ENCODE measurements at regions not wholly inside any gene's neighbourhood (a gene's known extent, or its start where the extent isn't known, plus 50 kb on each side); places are given as distances from the start of the nearest gene placed in this dataset.
"Not testable (repeated sequence)": the region's sequence is repeated elsewhere in the genome, so short reads cannot be mapped to it uniquely, and the experiment has no call there.

GRCh38 chr1:4227986-4228385, 327.9 kb upstream of the C1orf174 start:
- H3K9me3 ChIP-seq (replicated peaks; ENCODE audit: control insufficient read depth, low read depth, low read length), result no peaks in the 10 kb centered on the region
- no peaks in the 10 kb centered on the region for H3K36me3 ChIP-seq (ENCODE audit: control insufficient read depth, insufficient read depth, low read length)
- no peak for DNase-seq
- H3K4me1 ChIP-seq (ENCODE audit: control insufficient read depth, insufficient read depth, low read length), result no peaks in the 10 kb centered on the region
- H3K4me3 ChIP-seq (ENCODE audit: low read length), result no peak overlapping the region
- H3K27ac ChIP-seq (ENCODE audit: low read length), result no peak overlapping the region
- no peaks in the 10 kb centered on the region for H3K27me3 ChIP-seq (ENCODE audit: control insufficient read depth, insufficient read depth, low read length)
- WGBS (ENCODE audit: insufficient coverage), result 20% methylated on average over 1 of the region's 15 CpGs

- no peaks in the 10 kb centered on the region for H3K4me1 ChIP-seq (ENCODE audit: control insufficient read depth, insufficient read depth, low read length)
- H3K27me3 ChIP-seq (ENCODE audit: control insufficient read depth, insufficient read depth, low read length), result no peaks in the 10 kb centered on the region
- H3K27ac ChIP-seq (ENCODE audit: low read length), result no peak overlapping the region
- H3K4me3 ChIP-seq (ENCODE audit: low read length), result no peak overlapping the region
- 67% methylated on average over 1 of the region's 4 CpGs for whole genome bisulfite sequencing (ENCODE audit: insufficient coverage)
- peaks cover 11% of the 10 kb centered on the region for H3K9me3 ChIP-seq (replicated peaks; ENCODE audit: control insufficient read depth, low read depth, low read length)
- DNase-seq, result no peak
- H3K36me3 ChIP-seq (ENCODE audit: control insufficient read depth, insufficient read depth, low read length), result no peaks in the 10 kb centered on the region
Measured at GRCh38 chr1:4253935-4254334, 353.9 kb upstream of the C1orf174 start.

GRCh38 chr1:4256351-4256750, 356.3 kb upstream of the C1orf174 start:
- Histone ChIP-seq H3K9me3 (replicated peaks; ENCODE audit: control insufficient read depth, low read depth, low read length) (peaks cover 9% of the 10 kb centered on the region), H3K36me3 (ENCODE audit: control insufficient read depth, insufficient read depth, low read length) (no peaks in the 10 kb centered on the region), H3K4me1 (ENCODE audit: control insufficient read depth, insufficient read depth, low read length) (no peaks in the 10 kb centered on the region), H3K27me3 (ENCODE audit: control insufficient read depth, insufficient read depth, low read length) (no peaks in the 10 kb centered on the region), H3K4me3 (ENCODE audit: low read length) (no peak overlapping the region), H3K27ac (ENCODE audit: low read length) (no peak overlapping the region)
- 83% methylated on average over 1 of the region's 4 CpGs for WGBS (ENCODE audit: insufficient coverage)
- no peak for DNase-seq

- WGBS (ENCODE audit: insufficient coverage), result 92% methylated on average over 2 of the region's 2 CpGs
- not testable (repeated sequence) for H3K36me3 ChIP-seq (ENCODE audit: control insufficient read depth, insufficient read depth, low read length); DNase-seq
Measured at GRCh38 chr1:4258146-4258777, 358.2 kb upstream of the C1orf174 start.

GRCh38 chr1:4261327-4261726, 361.3 kb upstream of the C1orf174 start:
- H3K27ac ChIP-seq (ENCODE audit: low read length), result no peak overlapping the region
- H3K9me3 ChIP-seq (replicated peaks; ENCODE audit: control insufficient read depth, low read depth, low read length), result peaks cover 9% of the 10 kb centered on the region
- no peaks in the 10 kb centered on the region for H3K36me3 ChIP-seq (ENCODE audit: control insufficient read depth, insufficient read depth, low read length)
- no peaks in the 10 kb centered on the region for H3K4me1 ChIP-seq (ENCODE audit: control insufficient read depth, insufficient read depth, low read length)
- WGBS (ENCODE audit: insufficient coverage), result no CpG with 5 or more reads among the region's 2 CpGs
- no peak for DNase-seq
- no peaks in the 10 kb centered on the region for H3K27me3 ChIP-seq (ENCODE audit: control insufficient read depth, insufficient read depth, low read length)
- H3K4me3 ChIP-seq (ENCODE audit: low read length), result no peak overlapping the region

More at GRCh38 chr1:4258146-4258777, 358.2 kb upstream of the C1orf174 start:
- H3K4me1 ChIP-seq (ENCODE audit: control insufficient read depth, insufficient read depth, low read length); H3K4me3 ChIP-seq (ENCODE audit: low read length); H3K9me3 ChIP-seq (replicated peaks; ENCODE audit: control insufficient read depth, low read depth, low read length); H3K27me3 ChIP-seq (ENCODE audit: control insufficient read depth, insufficient read depth, low read length); H3K27ac ChIP-seq (ENCODE audit: low read length): not testable (repeated sequence)

- no peaks in the 10 kb centered on the region for H3K4me1 ChIP-seq (ENCODE audit: control insufficient read depth, insufficient read depth, low read length)
- no peaks in the 10 kb centered on the region for H3K27me3 ChIP-seq (ENCODE audit: control insufficient read depth, insufficient read depth, low read length)
- no peak overlapping the region for H3K4me3 ChIP-seq (ENCODE audit: low read length)
- H3K36me3 ChIP-seq (ENCODE audit: control insufficient read depth, insufficient read depth, low read length), result no peaks in the 10 kb centered on the region
- no peak overlapping the region for H3K27ac ChIP-seq (ENCODE audit: low read length)
- DNase-seq, result no peak
- WGBS (ENCODE audit: insufficient coverage), result 86% methylated on average over 2 of the region's 2 CpGs
- H3K9me3 ChIP-seq (replicated peaks; ENCODE audit: control insufficient read depth, low read depth, low read length), result peaks cover 7% of the 10 kb centered on the region
Measured at GRCh38 chr1:4262665-4263064, 362.6 kb upstream of the C1orf174 start.

GRCh38 chr1:4263699-4264098, 363.6 kb upstream of the C1orf174 start:
- Histone ChIP-seq H3K4me3 (ENCODE audit: low read length) (no peak overlapping the region), H3K9me3 (replicated peaks; ENCODE audit: control insufficient read depth, low read depth, low read length) (peaks cover 2% of the 10 kb centered on the region)
- WGBS (ENCODE audit: insufficient coverage), result 75% methylated on average over 2 of the region's 2 CpGs

GRCh38 chr1:4265836-4266235, 365.8 kb upstream of the C1orf174 start:
- 100% methylated on average over 1 of the region's 1 CpG for WGBS (ENCODE audit: insufficient coverage)
- no peak for DNase-seq
- H3K4me3 ChIP-seq (ENCODE audit: low read length), result no peak overlapping the region
- no peaks in the 10 kb centered on the region for H3K9me3 ChIP-seq (replicated peaks; ENCODE audit: control insufficient read depth, low read depth, low read length)
- no peaks in the 10 kb centered on the region for H3K4me1 ChIP-seq (ENCODE audit: control insufficient read depth, insufficient read depth, low read length)
- H3K36me3 ChIP-seq (ENCODE audit: control insufficient read depth, insufficient read depth, low read length), result no peaks in the 10 kb centered on the region
- H3K27me3 ChIP-seq (ENCODE audit: control insufficient read depth, insufficient read depth, low read length), result no peaks in the 10 kb centered on the region
- H3K27ac ChIP-seq (ENCODE audit: low read length), result no peak overlapping the region

More at GRCh38 chr1:4263699-4264098, 363.6 kb upstream of the C1orf174 start:
- H3K27me3 ChIP-seq (ENCODE audit: control insufficient read depth, insufficient read depth, low read length), result no peaks in the 10 kb centered on the region
- no peak for DNase-seq
- H3K27ac ChIP-seq (ENCODE audit: low read length), result no peak overlapping the region
- no peaks in the 10 kb centered on the region for H3K4me1 ChIP-seq (ENCODE audit: control insufficient read depth, insufficient read depth, low read length)
- H3K36me3 ChIP-seq (ENCODE audit: control insufficient read depth, insufficient read depth, low read length), result no peaks in the 10 kb centered on the region

- H3K27me3 ChIP-seq (ENCODE audit: control insufficient read depth, insufficient read depth, low read length), result peaks cover 2% of the 10 kb centered on the region
- no peak for DNase-seq
- H3K4me3 ChIP-seq (ENCODE audit: low read length), result no peak overlapping the region
- 60% methylated on average over 7 of the region's 12 CpGs for WGBS (ENCODE audit: insufficient coverage)
- H3K27ac ChIP-seq (ENCODE audit: low read length), result no peak overlapping the region
- H3K36me3 ChIP-seq (ENCODE audit: control insufficient read depth, insufficient read depth, low read length), result no peaks in the 10 kb centered on the region
- H3K4me1 ChIP-seq (ENCODE audit: control insufficient read depth, insufficient read depth, low read length), result no peaks in the 10 kb centered on the region
- H3K9me3 ChIP-seq (replicated peaks; ENCODE audit: control insufficient read depth, low read depth, low read length), result no peaks in the 10 kb centered on the region
Measured at GRCh38 chr1:4267381-4268261, 367.5 kb upstream of the C1orf174 start.

GRCh38 chr1:4268262-4268888, 368.3 kb upstream of the C1orf174 start:
- whole genome bisulfite sequencing (ENCODE audit: insufficient coverage), result 78% methylated on average over 13 of the region's 15 CpGs
- Histone ChIP-seq H3K9me3 (replicated peaks; ENCODE audit: control insufficient read depth, low read depth, low read length) (no peaks in the 10 kb centered on the region), H3K27me3 (ENCODE audit: control insufficient read depth, insufficient read depth, low read length) (peaks cover 2% of the 10 kb centered on the region), H3K27ac (ENCODE audit: low read length) (no peak overlapping the region), H3K4me3 (ENCODE audit: low read length) (no peak overlapping the region), H3K4me1 (ENCODE audit: control insufficient read depth, insufficient read depth, low read length) (no peaks in the 10 kb centered on the region), H3K36me3 (ENCODE audit: control insufficient read depth, insufficient read depth, low read length) (no peaks in the 10 kb centered on the region)
- DNase-seq, result no peak
